ENCODE measurements at regions not wholly inside any gene's neighbourhood (a gene's known extent, or its start where the extent isn't known, plus 50 kb on each side); places are given as distances from the start of the nearest gene placed in this dataset.
A peak's percentile ranks its signal among the peaks of the same experiment; 100 is the strongest.

DNA sequence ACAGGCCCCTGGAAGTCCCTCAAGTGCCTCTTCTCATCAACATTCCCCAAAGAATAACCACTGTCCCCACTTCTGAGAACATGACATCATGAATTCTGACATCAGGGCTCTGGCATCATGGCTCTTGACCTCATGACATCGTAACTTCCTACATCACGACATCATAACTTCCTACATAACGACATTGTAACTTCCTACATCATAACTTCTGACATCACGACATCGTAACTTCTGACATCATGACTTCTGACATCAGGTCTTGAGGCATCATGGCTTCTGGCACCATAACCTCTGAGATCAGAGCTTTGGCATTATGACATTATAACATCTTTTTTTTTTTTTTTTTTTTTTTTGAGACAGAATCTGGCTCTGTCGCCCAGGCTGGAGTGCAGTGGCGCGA lies 66.7 kb upstream of the FAM20C start:
- WGBS (ENCODE audit: missing lambda C conversion rate): 79% methylated on average over 5 of the region's 8 CpGs
- FAIRE-seq (peak; percentile 65), ATAC-seq (no peak), DNase-seq (ENCODE audit: low read depth in 1 of 2, low spot score in 1 of 2) (peak in 1 of 2 experiments; percentile 27)
- H3K9me3 ChIP-seq: no peaks in the 10 kb centered on the region
- POLR2A ChIA-PET: no interaction called here
- no peak overlapping the region for H3K4me2 ChIP-seq
- H3K27ac ChIP-seq: no peak overlapping the region
- no peak for TF ChIP-seq CHD4 (IDR thresholded peaks at IDR 0.05; ENCODE audit: borderline replicate concordance)
- no peak for TF ChIP-seq SREBF2 (IDR thresholded peaks at IDR 0.05)
- no peak for TF ChIP-seq FOSB (CRISPR knock-in tag; IDR thresholded peaks at IDR 0.05)
- TF ChIP-seq HOXB13 (CRISPR knock-in tag; IDR thresholded peaks at IDR 0.05; ENCODE audit: low read depth): no peak
- no peak for TF ChIP-seq BHLHE40 (IDR thresholded peaks at IDR 0.05; ENCODE audit: low read depth, low read length)
- no peak for TF ChIP-seq SMC3 (IDR thresholded peaks at IDR 0.05)
- no peak for TF ChIP-seq ZSCAN20 (CRISPR knock-in tag; IDR thresholded peaks at IDR 0.05)
- no peak for TF ChIP-seq CEBPB (IDR thresholded peaks at IDR 0.05)
- CTCF ChIA-PET: interaction anchor here (0.9 to 2.5 kb wide), 2 partner anchors 10 kb away, joined by 3 to 5 read pairs; no protein-coding TSS in a partner anchor
- no peak overlapping the region for H3K4me3 ChIP-seq
- H3K4me1 ChIP-seq: no peaks in the 10 kb centered on the region

DNA sequence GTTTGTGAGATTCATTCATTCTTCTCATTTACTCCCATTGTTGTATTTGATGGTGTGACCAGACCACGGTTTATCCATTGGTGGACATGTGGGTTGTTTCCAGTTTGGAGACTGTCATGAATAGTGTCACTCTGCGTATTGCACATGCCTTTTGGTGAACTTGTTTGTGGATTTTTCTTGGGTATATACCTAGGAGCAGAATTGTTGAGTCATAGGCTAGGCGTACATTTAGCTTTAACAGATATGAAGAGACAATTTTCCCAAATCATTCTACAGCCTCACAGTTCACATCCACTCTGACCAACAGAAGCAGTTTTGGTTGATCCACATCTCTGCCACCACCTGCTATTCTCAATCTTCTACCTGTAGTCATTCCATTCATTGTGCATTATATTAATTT lies 66.0 kb upstream of the FAM20C start:
- Histone ChIP-seq H3K4me3 (no peak overlapping the region), H3K27ac (no peak overlapping the region), H3K9me3 (no peaks in the 10 kb centered on the region), H3K4me2 (no peak overlapping the region), H3K4me1 (no peaks in the 10 kb centered on the region)
- no peak for TF ChIP-seq MAZ (IDR thresholded peaks at IDR 0.05; ENCODE audit: borderline replicate concordance, low read depth, low read length)
- TF ChIP-seq TP53 (CRISPR knock-in tag; IDR thresholded peaks at IDR 0.05): no peak
- TF ChIP-seq KDM5A (IDR thresholded peaks at IDR 0.05): no peak
- no peak for TF ChIP-seq RAD21 (conservative IDR thresholded peaks at IDR 0.05 in 1 of 2, IDR thresholded peaks at IDR 0.05 in 1 of 2)
- no peak for TF ChIP-seq CEBPB (IDR thresholded peaks at IDR 0.05)
- TF ChIP-seq, protein P1, sequence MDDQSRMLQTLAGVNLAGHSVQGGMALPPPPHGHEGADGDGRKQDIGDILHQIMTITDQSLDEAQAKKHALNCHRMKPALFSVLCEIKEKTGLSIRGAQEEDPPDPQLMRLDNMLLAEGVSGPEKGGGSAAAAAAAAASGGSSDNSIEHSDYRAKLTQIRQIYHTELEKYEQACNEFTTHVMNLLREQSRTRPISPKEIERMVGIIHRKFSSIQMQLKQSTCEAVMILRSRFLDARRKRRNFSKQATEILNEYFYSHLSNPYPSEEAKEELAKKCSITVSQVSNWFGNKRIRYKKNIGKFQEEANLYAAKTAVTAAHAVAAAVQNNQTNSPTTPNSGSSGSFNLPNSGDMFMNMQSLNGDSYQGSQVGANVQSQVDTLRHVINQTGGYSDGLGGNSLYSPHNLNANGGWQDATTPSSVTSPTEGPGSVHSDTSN (IDR thresholded peaks at IDR 0.05): no peak
- no peak for TF ChIP-seq HEYL (CRISPR knock-in tag; IDR thresholded peaks at IDR 0.05)
- TF ChIP-seq CHD2 (IDR thresholded peaks at IDR 0.05; ENCODE audit: low read length, partially characterized antibody): no peak
- no peak for TF ChIP-seq NPAS2 (CRISPR knock-in tag; IDR thresholded peaks at IDR 0.05; ENCODE audit: borderline replicate concordance)
- TF ChIP-seq GATA3 (IDR thresholded peaks at IDR 0.05; ENCODE audit: borderline replicate concordance): no peak
- TF ChIP-seq HDAC2 (IDR thresholded peaks at IDR 0.05): no peak
- no peak for TF ChIP-seq ZC3H11A (IDR thresholded peaks at IDR 0.05)
- no peak for TF ChIP-seq HOXB13 (CRISPR knock-in tag; IDR thresholded peaks at IDR 0.05; ENCODE audit: low read depth)
- TF ChIP-seq RCOR1 (IDR thresholded peaks at IDR 0.05; ENCODE audit: low read depth, low read length): no peak
- TF ChIP-seq CHD4 (IDR thresholded peaks at IDR 0.05; ENCODE audit: borderline replicate concordance): no peak
- WGBS (ENCODE audit: missing lambda C conversion rate): 50% methylated on average over 3 of the region's 3 CpGs
- DNase-seq (ENCODE audit: low read depth in 1 of 2, low spot score in 1 of 2) (no peak), FAIRE-seq (no peak), ATAC-seq (no peak)
- ChIA-PET CTCF (interaction anchor here (0.9 to 1.2 kb wide), 2 partner anchors 10 to 45 kb away, joined by 3 read pairs; no protein-coding TSS in a partner anchor), POLR2A (no interaction called here)

DNA sequence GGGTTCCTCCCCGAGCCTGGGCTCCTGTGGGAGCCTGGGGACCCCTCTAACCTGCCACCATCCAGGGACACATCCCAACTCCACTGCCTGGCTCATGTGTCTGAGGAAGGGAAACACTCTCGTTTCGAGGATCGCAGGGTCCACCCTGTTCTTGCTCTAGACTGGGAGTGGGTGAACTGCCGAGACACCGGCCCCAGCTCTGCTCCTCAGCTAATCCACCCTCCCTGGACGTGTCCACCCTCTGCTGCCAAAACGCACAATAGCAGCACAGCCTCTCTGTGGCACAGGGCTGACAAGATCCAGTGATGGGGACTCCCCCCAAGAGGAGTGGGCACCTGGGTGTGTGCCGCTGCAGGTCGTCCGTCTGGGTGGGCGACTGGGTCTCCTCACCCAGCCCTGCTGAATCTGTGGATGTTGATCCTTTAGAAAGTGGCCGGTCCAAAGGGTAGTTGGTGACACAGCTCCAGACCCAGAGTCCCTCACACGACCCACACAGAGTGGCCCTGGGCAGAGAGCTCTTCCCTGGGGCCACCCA lies 65.2 kb upstream of the FAM20C start:
- ATAC-seq (no peak), DNase-seq (ENCODE audit: low read depth in 1 of 2, low spot score in 1 of 2) (no peak), FAIRE-seq (no peak)
- CTCF ChIA-PET: interaction anchor here (1.2 kb wide), 1 partner anchor 46 kb away, joined by 3 read pairs; no protein-coding TSS in a partner anchor
- TF ChIP-seq ESRRA (IDR thresholded peaks at IDR 0.05; ENCODE audit: borderline replicate concordance, low read length) (no peak), EP300 (IDR thresholded peaks at IDR 0.05) (no peak), HOXB13 (CRISPR knock-in tag; IDR thresholded peaks at IDR 0.05; ENCODE audit: low read depth) (no peak)
- TF ChIP-seq, protein P2, sequence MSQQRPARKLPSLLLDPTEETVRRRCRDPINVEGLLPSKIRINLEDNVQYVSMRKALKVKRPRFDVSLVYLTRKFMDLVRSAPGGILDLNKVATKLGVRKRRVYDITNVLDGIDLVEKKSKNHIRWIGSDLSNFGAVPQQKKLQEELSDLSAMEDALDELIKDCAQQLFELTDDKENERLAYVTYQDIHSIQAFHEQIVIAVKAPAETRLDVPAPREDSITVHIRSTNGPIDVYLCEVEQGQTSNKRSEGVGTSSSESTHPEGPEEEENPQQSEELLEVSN (IDR thresholded peaks at IDR 0.05; ENCODE audit: borderline replicate concordance, low read depth): no peak
- POLR2A ChIA-PET: no interaction called here
- no peak overlapping the region for H3K4me2 ChIP-seq
- no peaks in the 10 kb centered on the region for H3K9me3 ChIP-seq
- H3K4me1 ChIP-seq: no peaks in the 10 kb centered on the region
- H3K4me3 ChIP-seq: no peak overlapping the region
- 43% methylated on average over 13 of the region's 14 CpGs for WGBS (ENCODE audit: missing lambda C conversion rate)
- H3K27ac ChIP-seq: no peak overlapping the region
